ENCODE measurements at regions not wholly inside any gene's neighbourhood (a gene's known extent, or its start where the extent isn't known, plus 50 kb on each side); places are given as distances from the start of the nearest gene placed in this dataset.
"Not testable (repeated sequence)": the region's sequence is repeated elsewhere in the genome, so short reads cannot be mapped to it uniquely, and the experiment has no call there.

GRCh38 chrX:66919280-66919832 lies 280.5 kb upstream of the EDA2R start:
- DNase-seq = no peak
- in situ Hi-C loops (cut with HindIII; ENCODE audit: low pct_ligation_motif_present, low pct_unique_long_range_greater_than_20kb, low sequenced_read_pairs) = no loop called here

DNA sequence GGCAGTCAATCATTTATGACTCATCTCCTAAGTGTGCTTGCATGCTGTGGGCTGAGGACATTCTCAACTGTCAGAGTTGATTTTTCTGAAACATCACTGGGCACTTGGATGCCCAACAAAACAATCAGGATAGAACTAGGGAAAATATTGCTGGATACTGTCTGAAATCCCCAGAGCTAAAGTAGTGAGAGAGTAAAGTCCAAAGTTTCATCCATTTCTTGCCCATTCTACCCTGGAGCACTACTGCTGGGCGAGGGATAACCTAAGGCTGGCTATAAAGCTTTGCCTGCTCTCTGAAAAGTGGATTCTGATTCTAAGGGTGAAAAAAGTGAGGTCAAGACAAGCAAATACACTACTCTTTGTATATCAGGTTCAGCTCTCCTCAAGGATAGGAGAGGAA lies 279.6 kb upstream of the EDA2R start:
- no peak for DNase-seq
- in situ Hi-C loops (cut with HindIII; ENCODE audit: low pct_ligation_motif_present, low pct_unique_long_range_greater_than_20kb, low sequenced_read_pairs) = no loop called here

DNA sequence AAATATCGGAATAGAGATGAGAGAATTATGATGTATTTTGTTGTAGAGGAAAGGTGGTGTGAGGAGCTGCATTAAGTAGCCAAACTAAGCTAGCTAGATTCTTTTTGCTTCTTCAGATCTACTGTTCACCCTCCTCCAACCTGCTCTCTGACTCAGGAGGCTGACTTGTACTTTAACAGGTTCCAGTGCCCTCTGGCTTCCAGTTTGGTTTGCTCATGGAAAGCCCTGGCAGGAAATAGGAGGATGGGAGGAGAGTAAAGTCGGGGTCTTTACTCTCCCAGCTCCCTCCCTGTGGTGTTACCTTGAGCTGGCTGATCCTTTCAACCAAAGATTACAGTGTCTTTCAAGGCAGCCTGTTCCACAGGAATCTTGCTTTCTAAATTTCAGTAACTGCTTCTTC lies 277.0 kb upstream of the EDA2R start:
- in situ Hi-C loops (cut with HindIII; ENCODE audit: low pct_ligation_motif_present, low pct_unique_long_range_greater_than_20kb, low sequenced_read_pairs) = no loop called here
- DNase-seq = no peak

GRCh38 chrX:66914080-66914479 lies 275.2 kb upstream of the EDA2R start:
- DNase-seq = no peak
- in situ Hi-C loops (cut with HindIII; ENCODE audit: low pct_ligation_motif_present, low pct_unique_long_range_greater_than_20kb, low sequenced_read_pairs) = no loop called here

DNA sequence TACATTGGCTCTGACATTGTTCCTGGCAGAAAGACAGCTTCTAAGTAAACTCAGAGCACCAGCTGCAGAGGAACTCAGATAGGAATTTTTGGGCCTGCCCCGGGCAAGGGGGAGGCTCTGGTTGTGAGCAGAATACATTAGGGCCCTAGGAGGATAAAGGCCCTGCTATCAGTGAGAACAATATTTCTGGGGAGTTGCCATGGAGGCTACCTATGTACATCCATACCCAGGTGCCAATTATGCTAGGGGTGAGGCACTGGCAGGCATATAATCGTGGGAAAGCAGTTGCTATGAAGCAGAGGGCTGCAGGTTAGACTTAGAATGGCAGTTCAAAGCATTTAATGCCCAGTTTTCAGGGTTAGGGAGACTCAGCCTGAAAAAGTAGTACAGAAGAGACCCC lies 273.5 kb upstream of the EDA2R start:
- in situ Hi-C loops (cut with HindIII; ENCODE audit: low pct_ligation_motif_present, low pct_unique_long_range_greater_than_20kb, low sequenced_read_pairs) = no loop called here
- DNase-seq = no peak

GRCh38 chrX:66902081-66902480 lies 263.2 kb upstream of the EDA2R start:
- no peak for DNase-seq
- in situ Hi-C loops (cut with HindIII; ENCODE audit: low pct_ligation_motif_present, low pct_unique_long_range_greater_than_20kb, low sequenced_read_pairs) = no loop called here

DNA sequence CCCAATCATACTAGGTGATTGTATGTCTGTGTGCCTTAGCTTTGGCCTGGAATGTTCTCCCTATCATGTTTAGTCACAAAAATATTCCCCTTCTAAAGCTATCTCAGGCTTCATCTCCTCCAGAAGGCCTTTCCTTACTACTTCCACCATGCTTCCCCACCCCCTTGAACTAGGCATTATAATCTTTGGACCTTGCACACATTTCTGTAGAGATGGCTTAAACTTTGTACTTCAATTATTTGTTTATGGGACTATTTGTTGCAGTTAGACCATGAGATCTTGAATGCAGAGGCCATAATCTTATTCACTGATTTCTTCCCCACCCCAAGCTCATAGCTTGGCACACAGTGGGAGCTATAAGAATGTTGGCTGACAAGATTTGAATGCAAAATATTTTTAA lies 262.0 kb upstream of the EDA2R start:
- in situ Hi-C loops (cut with HindIII; ENCODE audit: low pct_ligation_motif_present, low pct_unique_long_range_greater_than_20kb, low sequenced_read_pairs) = no loop called here
- no peak for DNase-seq

DNA sequence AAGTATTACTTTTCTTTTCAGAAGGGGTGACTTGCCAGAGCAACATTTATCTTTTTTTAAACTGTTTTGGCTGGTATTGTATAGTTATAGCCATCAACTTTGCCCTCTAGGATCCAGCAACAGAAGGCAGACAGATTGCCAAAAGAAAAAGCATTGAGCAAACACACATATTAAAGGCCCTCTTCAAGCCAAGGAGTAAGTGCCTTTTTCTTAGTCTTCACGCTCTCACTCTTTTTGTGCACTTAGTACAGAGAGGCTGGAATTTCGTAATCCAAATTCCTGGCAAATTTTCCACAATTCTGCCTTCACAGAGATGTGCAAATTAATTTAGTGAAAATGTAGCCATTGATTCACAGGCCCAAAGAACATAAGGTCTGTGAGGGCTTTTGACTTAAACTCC lies 253.1 kb upstream of the EDA2R start:
- no peak for DNase-seq
- in situ Hi-C loops (cut with HindIII; ENCODE audit: low pct_ligation_motif_present, low pct_unique_long_range_greater_than_20kb, low sequenced_read_pairs) = no loop called here

- DNase-seq = no peak
- in situ Hi-C loops (cut with HindIII; ENCODE audit: low pct_ligation_motif_present, low pct_unique_long_range_greater_than_20kb, low sequenced_read_pairs) = no loop called here
Observed at GRCh38 chrX:66889418-66889817, 250.5 kb upstream of the EDA2R start.

DNA sequence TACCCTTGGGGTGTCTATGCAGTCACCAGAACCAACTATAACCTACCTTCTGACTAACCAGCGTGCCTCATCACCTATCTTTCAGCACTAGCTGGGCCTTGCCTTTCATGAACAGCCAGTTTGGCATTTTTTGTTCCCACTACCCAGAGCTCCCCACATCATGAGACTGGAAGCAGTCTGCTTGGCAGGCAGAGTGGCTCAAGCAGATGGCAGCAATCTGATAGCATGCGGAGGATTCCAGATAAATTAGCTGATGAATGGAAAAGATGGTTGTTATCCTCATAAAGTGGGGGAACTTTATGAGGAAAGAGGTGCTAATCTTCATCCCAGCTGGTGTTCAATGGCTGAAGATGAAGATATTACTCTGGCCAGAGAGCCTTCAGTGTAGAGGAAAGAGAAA lies 243.2 kb upstream of the EDA2R start:
- DNase-seq = no peak
- in situ Hi-C loops (cut with HindIII; ENCODE audit: low pct_ligation_motif_present, low pct_unique_long_range_greater_than_20kb, low sequenced_read_pairs) = no loop called here

DNA sequence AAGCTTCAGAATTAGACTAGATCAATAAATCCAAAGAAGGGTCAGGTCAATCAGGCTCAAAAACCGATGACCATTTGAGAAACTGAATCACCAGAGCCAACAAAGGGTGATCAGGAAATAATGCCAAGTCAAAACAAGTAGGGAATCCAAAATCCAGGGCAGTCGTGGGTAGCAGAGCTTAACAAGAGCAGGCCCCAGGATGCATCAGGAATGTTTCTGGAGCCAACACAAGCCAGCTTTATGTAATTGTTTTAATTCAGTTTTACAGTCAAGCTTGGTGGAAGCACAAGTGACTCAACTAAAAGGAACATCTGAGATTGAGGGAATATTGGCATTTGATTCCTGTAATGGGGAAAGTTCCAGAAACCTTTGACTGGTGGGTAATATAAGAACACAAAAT lies 237.9 kb upstream of the EDA2R start:
- no peak for DNase-seq
- in situ Hi-C loops (cut with HindIII; ENCODE audit: low pct_ligation_motif_present, low pct_unique_long_range_greater_than_20kb, low sequenced_read_pairs) = no loop called here

DNA sequence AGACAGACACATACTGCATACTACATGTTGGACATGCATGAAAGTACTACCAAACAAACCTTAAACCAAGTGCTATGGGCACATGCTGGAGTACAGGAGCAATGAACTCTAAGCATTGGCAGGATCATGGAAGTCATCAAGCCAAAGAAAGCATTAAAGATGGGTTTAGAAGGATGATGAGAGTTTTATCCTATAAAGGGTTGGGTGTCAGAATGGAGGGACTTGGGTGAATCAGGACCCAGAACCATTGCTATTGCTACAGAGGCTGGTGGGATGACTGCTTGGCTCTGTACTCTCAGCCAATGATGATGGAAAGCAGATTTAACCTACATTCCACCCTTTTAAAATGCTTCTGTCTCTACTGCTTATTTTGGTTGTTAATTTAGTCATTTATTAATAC lies 233.9 kb upstream of the EDA2R start:
- in situ Hi-C loops (cut with HindIII; ENCODE audit: low pct_ligation_motif_present, low pct_unique_long_range_greater_than_20kb, low sequenced_read_pairs) = no loop called here
- DNase-seq = no peak

DNA sequence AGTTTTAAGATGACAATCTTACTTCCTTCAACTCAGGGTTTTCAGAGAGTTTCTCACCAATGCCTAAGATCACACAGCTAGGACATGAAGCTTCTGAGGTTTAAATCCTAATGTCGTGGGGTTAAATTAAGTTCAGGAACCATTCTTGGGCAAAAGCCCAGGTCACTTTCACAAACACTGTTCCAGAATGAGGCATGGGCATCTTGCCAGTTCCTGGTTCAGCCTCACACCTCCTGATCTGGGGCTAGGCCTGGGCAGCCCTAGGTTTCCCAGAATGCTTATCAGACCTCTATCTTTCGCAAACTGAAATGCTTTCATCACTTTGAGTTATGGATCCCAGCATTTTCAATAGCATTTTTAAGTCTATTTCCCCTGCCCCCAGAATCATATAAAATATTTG lies 224.8 kb upstream of the EDA2R start:
- DNase-seq = no peak
- in situ Hi-C loops (cut with HindIII; ENCODE audit: low pct_ligation_motif_present, low pct_unique_long_range_greater_than_20kb, low sequenced_read_pairs) = no loop called here

GRCh38 chrX:66833426-66833825 lies 194.5 kb upstream of the EDA2R start:
- no peak for DNase-seq
- in situ Hi-C loops (cut with HindIII; ENCODE audit: low pct_ligation_motif_present, low pct_unique_long_range_greater_than_20kb, low sequenced_read_pairs) = no loop called here

GRCh38 chrX:66815227-66815626 lies 176.3 kb upstream of the EDA2R start:
- DNase-seq = no peak
- in situ Hi-C loops (cut with HindIII; ENCODE audit: low pct_ligation_motif_present, low pct_unique_long_range_greater_than_20kb, low sequenced_read_pairs) = no loop called here

GRCh38 chrX:66794514-66794913 lies 155.6 kb upstream of the EDA2R start:
- in situ Hi-C loops (cut with HindIII; ENCODE audit: low pct_ligation_motif_present, low pct_unique_long_range_greater_than_20kb, low sequenced_read_pairs); DNase-seq: not testable (repeated sequence)

GRCh38 chrX:66766318-66766717 lies 127.4 kb upstream of the EDA2R start:
- in situ Hi-C loops (cut with HindIII; ENCODE audit: low pct_ligation_motif_present, low pct_unique_long_range_greater_than_20kb, low sequenced_read_pairs) = no loop called here

GRCh38 chrX:66760651-66761050 lies 121.8 kb upstream of the EDA2R start:
- no peak for DNase-seq
- in situ Hi-C loops (cut with HindIII; ENCODE audit: low pct_ligation_motif_present, low pct_unique_long_range_greater_than_20kb, low sequenced_read_pairs) = no loop called here

More at GRCh38 chrX:66766318-66766717, 127.4 kb upstream of the EDA2R start:
- DNase-seq = no peak

- in situ Hi-C loops (cut with HindIII; ENCODE audit: low pct_ligation_motif_present, low pct_unique_long_range_greater_than_20kb, low sequenced_read_pairs) = no loop called here
- DNase-seq = no peak
Observed at GRCh38 chrX:66756717-66757116, 117.8 kb upstream of the EDA2R start.

GRCh38 chrX:66751136-66751782 lies 112.4 kb upstream of the EDA2R start:
- in situ Hi-C loops (cut with HindIII; ENCODE audit: low pct_ligation_motif_present, low pct_unique_long_range_greater_than_20kb, low sequenced_read_pairs) = no loop called here
- no peak for DNase-seq

DNA sequence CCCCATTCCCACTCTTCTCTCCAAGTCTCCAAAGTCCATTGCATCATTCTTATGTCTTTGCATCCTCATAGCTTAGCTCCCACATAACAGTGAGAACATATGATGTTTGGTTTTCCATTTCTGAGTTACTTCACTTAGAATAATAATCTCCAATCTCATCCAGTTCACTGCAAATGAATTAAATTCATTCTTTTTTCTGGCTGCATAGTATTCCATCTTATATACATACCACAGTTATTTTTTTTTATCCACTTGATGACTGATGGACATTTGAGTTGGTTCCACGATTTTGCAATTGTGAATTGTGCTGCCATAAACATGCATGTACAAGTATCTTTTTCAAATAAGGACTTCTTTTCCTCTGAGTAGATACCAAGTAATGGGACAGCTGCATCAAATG lies 105.6 kb upstream of the EDA2R start:
- in situ Hi-C loops (cut with HindIII; ENCODE audit: low pct_ligation_motif_present, low pct_unique_long_range_greater_than_20kb, low sequenced_read_pairs); DNase-seq: not testable (repeated sequence)

All from ACHN (cell line).